ENCODE measurements at regions not wholly inside any gene's neighbourhood (a gene's known extent, or its start where the extent isn't known, plus 50 kb on each side); places are given as distances from the start of the nearest gene placed in this dataset.
"Not testable (repeated sequence)": the region's sequence is repeated elsewhere in the genome, so short reads cannot be mapped to it uniquely, and the experiment has no call there.

DNA sequence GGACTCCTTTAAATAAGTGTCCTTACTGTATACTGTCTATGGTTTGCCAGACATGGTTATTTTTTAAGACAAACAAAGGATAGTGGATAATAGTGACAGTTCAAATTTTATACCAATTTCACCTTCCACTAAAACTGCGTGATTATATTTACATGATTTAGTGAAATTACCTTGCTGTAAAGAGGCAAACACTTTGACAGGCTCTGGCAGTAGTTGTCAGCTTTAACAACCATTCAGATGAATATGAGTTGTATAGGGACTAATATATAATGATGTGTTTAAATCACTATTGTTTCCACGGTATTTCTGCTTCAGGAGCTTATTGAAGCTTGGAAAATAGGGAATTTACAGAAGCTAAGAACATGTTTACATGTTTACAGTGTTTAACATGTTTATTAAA, 1364.0 kb downstream of the FSCB start:
- DNase-seq = no peak

DNA sequence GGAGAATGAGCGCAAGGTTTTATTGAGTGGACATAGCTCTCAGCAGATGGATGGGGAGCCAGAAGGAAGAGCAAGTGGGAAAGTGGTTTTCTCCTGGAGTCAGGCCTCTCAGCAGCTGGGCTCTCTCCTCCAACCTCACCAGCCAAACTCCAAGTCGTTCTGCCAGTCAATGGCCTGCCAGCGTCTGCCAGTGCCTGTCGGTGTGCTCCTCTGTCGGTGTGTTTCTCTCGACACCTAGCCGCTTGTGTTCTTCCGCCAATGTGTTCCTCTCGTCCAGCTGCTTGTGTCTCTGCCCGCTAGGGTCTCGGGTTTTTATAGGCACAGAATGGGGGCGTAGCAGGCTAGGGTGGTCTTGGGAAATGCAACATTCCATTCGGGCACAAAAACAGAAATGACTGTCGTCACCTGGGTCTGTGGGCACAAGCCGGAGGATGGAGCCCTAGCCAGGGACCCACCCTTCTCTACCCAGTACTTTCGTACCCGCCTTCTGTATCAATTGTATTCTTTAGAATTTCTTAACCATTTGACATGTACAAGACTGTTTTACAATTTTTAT, 1365.4 kb downstream of the FSCB start:
- DNase-seq = no peak

DNA sequence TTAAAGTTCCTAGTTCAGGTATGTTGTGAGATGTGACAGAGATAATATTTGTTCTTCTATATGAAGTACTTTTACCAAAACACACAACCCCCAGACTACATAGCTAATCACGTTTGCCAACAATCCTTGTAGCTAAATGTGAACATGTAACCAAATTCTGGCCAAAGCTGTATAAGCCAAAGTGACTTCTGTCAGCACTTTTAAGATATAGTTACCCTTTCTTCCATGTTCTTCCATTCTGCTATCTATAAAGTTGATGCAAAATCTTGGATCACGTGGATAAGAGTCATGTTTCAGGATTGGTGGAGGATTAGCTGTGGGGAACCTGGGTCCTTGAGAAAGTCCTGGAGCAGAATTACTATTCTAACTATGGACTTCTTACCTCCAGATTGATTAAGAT, 1366.6 kb downstream of the FSCB start:
- DNase-seq = no peak

DNA sequence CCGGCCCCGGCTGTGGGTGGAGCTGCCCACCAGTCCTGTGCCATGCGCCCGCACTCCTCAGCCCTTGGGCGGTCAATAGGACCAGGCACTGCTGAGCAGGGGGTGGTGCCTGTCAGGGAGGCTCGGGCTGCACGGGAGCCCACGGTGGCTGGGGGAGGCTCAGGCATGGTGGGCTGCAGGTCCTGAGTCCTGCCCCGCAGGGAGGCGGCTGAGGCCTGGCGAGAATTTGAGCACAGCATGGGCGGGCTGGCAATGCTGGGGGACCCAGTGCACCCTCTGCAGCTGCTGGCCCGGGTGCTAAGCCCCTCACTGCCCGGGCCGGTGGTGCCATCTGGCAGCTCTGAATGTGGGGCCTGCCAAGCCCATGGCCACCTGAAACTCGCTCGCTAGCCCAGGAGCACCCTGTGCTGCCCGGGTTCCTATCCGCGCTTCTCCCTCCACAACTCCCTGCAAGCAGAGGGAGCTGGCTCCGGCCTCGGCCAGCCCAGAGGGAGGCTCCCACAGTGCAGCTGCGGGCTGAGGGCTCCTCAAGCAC, 1371.1 kb downstream of the FSCB start:
- no peak for DNase-seq

DNA sequence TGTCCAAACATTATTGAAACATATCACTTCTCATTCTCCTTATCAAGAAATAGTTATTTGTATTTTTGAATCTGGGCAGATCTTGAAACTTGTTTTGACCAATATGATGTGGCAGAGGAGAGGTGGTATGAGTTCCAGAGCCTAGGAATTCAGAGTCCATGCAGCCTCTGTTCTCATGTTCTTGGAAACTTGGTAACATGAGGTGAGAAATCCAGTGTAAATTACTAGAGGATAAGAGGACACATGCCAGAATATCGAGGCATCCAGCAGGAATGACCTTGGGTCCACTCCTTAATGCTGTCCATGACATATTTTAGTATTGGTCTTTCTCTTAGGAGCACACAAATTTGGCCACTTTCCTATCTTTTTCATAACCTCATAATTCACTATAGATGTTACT, 1374.6 kb downstream of the FSCB start:
- no peak for DNase-seq

DNA sequence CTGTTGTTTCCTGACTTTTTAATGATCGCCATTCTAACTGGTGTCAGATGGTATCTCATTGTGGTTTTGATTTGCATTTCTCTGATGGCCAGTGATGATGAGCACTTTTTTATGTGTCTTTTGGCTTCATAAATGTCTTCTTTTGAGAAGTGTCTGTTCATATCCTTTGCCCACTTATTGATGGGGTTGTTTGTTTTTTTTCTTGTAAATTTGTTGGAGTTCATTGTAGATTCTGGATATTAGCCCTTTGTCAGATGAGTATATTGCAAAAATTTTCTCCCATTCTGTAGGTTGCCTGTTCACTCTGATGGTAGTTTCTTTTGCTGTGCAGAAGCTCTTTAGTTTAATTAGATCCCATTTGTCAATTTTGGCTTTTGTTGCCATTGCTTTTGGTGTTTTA, 1378.7 kb downstream of the FSCB start:
- not testable (repeated sequence) for DNase-seq

DNA sequence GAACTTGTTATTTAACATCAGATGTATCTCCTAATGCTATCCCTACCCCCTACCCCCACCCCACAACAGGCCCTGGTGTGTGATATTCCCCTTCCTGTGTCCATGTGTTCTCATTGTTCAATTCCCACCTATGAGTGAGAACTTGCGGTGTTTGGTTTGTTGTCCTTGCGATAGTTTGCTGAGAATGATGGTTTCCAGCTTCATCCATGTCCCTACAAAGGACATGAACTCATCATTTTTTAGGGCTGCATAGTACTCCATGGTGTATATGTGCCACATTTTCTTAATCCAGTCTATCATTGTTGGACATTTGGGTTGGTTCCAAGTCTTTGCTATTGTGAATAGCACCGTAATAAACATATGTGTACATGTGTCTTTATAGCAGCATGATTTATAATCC, 1379.2 kb downstream of the FSCB start:
- DNase-seq = not testable (repeated sequence)

DNA sequence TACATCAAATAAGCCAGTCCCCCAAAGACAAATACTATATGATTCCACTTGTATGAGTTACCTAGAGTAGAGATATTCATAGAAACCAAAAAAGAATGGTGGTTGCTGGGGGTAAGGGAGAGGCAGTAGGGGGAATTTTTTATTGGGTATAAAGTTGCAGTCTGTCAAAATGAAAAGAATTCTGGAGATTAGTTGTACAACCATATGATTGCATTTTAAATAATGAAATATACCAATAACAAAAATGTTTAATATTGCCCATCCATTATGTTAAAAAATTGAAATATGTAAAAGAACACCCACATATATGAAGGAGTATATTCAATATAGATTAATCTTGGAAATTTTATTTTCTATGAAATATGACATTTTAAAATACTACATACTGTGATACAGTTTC, 1383.5 kb downstream of the FSCB start:
- no peak for DNase-seq

DNA sequence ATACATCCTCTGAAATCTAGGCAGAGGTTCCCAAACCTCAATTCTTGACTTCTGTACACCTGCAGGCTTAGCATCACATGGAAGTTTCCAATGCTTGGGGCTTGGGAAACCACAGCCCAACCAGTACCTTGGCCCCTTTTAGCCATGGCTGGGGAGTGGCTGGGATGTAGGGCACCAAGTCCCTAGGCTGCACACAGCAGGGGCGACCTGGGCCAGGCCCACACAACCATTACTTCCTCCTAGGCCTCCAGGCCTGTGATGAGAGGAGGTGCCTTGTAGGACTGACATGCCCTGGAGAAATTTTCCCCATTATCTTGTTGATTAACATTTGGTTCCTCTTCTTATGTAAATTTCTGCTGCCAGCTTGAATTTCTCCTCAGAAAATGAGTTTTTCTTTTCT, 1387.4 kb downstream of the FSCB start:
- no peak for DNase-seq

DNA sequence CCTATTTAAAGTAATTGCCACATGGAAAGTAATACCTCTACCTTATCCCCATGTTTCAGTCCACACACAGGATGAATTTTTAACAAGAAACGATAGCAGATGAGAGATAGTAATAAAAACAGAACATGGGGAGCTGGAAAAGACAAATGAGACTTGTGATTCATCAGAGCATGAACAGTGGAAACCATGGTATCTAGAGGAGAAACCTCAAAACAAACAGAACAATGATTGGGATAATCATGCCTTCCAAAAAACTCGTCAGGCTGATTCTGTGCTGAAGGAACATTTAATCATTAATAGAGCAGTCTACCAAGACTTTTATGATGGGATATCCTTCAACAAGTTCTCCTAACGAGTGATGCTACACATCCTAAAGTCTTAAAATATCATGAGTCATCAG, 1390.7 kb downstream of the FSCB start:
- no peak for DNase-seq

DNA sequence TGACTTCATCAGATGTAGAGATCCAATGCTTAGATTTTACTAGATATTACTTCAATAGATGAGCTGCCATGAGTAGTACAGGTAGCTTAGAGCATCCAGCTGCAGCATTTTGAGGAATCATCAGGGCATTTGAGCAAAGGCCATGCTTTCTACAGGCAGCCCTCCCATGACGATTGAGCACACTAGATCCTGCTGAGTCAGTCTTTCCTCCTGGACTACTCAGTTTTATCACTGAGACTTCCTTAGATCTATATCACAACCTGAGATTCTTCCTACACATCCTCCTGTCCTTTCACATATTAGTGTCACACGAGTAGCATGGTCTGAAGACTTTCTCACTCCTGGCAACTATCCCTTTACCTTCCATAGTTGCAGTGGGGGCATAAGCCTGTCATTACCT, 1401.8 kb downstream of the FSCB start:
- DNase-seq = no peak

DNA sequence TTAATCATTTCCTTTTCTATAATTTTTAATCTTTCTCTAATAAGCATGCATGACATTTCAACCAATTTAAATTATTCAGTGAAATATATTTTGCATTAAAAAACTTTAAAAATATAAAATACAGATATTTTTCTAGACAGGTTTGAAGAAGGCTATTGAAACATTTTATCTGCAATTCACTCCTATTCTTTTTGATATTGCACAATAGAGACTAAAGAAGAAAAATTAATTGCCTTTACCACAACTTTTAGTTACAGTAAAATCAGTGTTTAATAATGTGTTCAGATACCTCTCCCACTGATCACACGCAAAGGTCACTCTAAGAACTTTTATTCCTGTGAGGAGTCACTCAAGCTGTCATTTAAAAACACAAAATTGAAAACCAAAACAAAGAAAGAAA, 1416.7 kb downstream of the FSCB start:
- no peak for DNase-seq

DNA sequence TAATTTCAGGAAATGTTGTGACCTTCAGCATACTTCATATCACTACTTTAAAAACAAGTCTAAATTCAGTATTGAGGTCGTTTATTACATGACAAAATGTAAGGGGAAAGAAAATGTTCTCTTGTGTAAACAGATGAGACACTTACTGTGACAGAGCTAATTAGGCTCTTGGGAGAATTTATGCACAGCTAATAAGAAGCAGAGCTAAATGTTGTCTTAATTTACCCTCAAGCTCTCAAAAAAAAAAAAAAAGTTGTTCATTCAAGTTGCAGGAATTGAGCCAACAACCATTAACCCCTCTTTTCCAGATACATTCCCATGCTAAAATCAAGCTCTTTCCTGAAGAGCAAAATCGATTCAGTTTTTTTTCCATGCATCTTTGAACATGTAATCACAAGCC, 1419.4 kb downstream of the FSCB start:
- peak; percentile 16 for DNase-seq

DNA sequence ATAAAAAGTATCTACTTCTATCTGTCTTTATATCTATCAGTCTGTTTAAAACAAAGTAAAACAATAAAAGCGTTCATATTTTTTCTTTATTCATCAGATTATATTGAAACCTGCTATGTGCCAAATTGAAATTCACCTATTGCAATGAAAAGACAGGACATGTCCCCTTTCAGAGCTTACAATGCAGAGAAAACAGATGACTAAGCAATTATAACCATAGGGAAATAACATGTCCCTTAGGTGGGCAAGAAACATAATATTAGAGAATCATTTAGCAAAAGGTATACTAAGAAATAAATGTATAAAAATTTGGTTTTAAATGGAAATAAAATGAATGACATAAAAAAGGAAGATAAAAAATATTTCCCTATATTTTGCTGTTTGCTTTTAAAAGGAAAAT, 1421.3 kb downstream of the FSCB start:
- DNase-seq = no peak

DNA sequence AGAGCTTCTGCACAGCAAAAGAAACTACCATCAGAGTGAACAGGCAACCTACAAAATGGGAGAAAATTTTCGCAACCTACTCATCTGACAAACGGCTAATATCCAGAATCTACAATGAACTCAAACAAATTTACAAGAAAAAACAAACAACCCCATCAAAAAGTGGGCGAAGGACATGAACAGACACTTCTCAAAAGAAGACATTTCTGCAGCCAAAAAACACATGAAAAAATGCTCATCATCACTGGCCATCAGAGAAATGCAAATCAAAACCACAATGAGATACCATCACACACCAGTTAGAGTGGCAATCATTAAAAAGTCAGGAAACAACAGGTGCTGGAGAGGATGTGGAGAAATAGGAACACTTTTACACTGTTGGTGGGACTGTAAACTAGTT, 1439.7 kb downstream of the FSCB start:
- DNase-seq = not testable (repeated sequence)

DNA sequence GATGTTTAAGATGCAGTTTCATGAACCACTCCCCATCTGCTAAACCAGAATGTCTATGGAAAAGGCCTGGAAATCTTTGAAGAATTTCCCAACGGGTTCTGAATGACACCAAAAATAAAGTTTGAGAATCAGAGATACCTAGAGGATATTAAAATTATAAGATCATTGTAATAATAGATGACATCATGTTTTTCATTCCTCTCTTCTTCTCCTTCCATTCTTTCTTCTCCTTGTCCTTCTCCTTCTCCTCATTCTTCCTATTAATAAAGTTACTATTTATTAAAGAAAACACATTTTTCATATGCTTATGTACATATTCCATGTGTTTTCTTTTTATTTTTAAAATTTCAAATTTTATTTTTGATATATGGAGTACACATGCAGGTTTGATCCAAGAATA, 1449.4 kb downstream of the LRFN5 start:
- no peak for DNase-seq

DNA sequence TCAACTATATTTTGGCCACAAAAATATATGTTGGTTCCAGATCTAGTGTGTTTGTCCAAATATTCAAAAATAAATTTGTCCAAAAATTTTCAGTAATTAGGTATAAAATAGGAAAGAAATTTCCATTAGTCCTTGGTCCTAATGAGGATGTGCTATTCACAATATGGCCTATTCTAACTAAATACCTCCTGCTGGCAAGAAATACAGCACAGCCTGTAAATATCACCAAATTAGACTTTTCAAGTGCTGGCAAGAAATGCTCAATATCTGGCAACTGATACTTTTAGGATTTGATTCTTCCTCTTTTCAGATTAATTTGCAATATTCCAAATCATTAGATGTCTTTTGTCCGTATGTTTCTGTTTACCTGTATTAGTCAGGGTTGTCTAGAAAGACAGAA, 1446.2 kb downstream of the LRFN5 start:
- no peak for DNase-seq

DNA sequence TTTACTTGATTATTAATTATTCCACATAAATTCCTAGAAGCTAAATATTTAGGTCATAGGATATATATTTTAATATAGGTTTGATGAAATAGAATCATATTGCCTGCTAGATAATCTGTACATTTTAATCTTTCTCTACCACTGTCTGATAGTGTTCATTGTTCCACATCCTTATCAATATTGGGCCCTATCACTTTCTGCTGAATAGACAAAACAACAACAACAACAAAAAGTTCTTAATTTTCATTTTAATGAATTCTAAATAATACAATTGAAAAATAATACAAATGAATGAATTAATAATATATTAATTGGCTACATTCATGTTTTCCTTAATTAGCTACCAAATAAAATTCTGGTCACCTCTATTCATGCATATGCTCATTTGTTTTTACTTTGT, 1437.2 kb downstream of the LRFN5 start:
- no peak for DNase-seq

DNA sequence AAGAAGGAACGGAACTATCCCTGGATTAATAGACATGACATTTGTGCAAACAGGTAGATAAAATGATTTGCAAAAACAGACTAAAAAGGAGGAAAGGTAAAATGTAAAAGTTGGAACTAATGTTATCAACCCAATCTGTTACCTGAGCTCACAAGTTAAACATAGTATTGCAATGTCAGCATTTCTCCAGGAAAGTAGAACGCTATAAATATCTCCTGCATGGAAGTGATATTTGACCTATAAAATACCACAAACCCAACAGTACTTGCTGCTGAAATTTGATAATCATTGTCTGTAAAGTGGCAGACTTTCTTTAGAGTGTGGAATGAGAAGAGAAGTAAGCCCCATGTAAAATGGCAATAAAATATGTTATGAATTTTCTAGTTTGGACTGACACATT, 1435.7 kb downstream of the LRFN5 start:
- no peak for DNase-seq

DNA sequence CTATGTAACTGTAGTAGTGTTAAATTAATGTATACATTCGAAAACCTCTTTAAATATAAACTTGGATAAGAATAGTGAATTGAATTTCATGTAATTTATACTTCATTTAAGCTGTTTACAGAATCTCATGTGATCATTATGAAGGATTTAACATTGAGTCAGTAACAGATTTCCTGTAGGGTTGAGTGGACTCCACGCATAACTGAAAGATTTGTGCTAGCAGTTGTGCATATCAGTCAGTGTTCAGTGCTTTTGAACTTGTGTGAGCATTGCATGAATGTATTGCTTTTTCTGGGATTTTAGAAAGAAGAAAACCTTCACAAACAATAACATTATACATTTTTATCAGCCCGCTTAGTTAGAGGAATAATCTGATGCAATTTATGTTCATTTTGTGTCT, 1435.3 kb downstream of the LRFN5 start:
- DNase-seq = no peak

DNA sequence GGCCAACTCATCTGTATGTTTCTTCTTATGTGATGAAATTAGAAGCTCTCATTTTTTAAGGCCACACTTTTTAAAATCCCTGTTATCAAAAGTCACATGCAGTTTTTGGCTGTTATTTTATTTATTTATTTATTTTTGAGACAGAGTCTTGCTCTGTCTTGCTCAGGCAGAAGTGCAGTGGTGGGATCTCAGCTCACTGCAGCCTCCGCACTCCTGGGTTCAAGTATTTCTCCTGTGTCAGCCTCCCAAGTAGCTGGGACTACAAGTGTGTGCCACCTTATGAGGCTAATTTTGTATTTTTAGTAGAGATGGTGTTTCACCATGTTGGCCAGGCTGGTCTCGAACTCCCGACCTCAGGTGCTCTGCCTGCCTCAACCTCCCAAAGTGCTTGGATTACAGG, 1434.5 kb downstream of the LRFN5 start:
- no peak for DNase-seq

DNA sequence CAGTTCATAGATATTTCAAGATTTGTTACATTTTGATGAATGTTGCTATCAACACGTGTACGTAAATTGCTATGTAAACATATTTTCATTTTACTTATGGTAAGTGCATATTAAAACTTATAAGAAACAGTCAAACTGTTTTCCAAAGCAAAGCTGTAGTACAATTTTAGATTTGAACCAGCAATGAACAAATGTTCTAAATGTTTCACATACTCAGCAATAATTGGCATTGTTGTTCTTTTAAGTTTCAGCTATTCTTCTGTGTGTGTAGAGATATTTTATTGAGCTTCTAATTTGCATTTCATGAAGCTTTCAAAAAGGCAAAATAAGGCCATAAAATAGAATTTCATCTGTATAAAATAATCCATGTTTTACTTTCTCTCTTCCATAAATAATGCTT, 1433.2 kb downstream of the LRFN5 start:
- DNase-seq = no peak

DNA sequence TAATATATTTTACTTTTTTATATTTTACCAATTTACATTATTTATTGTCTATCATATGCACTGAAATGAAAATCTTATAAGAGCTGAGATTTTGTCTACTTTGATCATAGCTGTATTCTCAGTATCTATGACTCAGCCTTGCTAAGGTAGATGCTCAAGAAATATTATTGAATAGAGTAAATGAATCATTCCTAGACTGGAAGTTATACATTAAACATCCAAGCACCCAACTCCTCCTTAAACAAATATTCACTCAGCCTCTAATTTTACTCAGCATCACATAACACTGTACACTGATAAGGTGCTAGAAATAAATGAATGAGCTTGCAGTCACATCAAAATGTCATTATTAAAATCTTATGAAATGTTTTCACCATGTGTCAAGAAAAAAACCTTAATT, 1424.9 kb downstream of the LRFN5 start:
- no peak for DNase-seq

DNA sequence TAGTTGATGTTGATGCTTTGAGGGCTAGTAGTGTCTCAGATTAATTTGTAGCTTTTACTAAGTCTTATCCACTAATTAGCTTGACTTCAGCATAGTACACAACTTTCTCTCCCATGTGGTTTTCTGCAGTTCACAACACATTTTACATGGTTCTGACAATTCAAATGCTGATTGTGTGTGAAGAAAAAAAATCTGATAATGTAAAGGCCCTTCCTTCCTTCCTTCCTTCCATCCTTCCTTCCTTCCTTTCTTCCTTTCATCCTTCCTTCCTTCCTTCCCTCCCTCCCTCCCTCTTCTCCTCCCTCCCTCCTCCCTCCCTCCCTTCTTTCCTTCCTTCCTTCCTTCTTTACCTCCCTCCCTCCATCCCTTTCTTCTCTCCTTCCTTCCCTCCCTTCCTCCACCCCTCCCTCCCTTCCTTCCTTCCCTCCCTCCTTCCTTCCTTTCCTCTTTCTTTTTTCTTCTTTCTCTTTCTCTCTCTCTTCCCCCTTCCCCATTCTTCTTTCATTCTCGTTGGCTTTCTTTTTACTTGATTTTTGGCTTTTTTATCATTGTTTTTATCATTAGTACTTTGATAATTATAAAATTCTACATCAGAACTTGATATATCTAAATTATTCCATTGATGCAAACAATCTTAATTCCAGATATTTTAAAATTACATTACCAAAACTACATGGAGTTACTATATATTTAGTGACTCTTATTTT, 1415.6 kb downstream of the LRFN5 start:
- no peak for DNase-seq

DNA sequence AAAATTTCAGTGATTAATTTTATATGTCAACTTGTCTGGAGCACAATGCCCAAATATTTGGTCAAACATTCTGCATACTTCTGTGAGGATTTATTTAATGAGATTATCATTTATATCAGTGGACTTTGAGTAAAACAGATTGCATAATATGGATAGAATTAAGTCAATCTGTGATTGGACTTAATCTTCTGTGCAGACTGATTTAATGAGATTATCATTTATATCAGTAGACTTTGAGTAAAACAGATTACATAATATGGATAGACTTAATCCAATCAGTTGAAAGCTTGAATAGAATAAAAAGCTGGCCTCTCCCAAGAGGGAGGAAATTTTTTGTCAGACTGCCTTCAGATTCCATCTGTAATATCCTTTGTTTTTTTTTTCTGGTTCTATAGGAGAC, 1413.2 kb downstream of the LRFN5 start:
- no peak for DNase-seq
